ENCODE measurements at regions not wholly inside any gene's neighbourhood (a gene's known extent, or its start where the extent isn't known, plus 50 kb on each side); places are given as distances from the start of the nearest gene placed in this dataset.

DNA sequence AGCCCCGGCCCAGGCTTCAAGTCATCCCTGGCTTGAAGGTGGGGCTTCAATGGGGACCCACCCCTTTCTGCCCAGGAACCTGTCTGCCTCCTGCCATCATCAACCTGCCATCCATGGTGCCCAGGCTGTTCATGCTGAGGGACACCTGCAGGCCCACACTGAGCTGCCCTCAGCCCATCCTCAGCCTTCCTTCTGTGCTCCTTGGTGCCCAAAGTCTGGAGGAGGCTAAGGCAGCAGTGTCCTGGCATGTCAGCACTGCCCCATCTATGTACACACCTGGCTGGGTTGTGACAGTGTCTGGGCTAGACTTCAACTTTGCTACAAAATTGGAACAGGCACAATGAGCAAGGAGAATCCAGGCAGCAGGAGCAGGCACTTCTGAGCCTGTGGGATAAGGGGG is 745.3 kb upstream of the EPHA6 start:
- no peak for DNase-seq

DNA sequence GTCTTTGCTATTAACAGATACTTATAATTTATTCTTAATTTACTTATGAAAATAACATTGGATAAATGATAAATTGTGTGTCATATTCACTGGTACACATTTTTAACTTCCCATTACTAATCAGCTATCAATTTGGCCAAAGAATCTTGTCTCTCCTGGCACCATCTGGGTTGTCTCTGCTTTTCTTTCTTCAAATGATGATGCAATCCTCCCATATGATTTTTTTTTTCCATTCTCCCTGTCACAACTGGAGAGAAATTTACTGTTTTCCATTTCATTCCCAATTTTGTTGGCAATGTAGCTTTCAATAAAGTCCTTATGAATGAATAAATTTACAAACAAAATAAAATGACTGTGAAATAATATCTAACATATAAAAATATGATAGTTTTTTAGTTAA is 743.7 kb upstream of the EPHA6 start:
- DNase-seq: no peak

DNA sequence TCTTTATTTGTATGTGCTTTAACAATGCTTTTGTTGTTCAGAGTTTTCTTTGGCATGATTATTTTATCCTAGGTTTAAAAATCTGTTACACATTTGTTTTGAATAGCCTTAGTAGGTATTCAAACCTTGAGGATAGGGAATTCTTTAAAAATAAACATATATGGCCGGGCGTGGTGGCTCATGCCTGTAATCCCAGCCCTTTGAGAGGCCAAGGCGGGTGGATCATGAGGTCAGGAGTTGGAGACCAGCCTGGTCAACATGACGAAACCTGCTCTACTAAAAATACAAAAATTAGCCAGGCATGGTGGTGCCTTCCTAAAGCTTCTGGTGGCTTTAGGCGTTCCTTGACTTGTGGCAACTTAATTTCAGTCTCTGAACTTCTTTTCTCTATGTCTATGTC is 743.3 kb upstream of the EPHA6 start:
- DNase-seq: no peak

DNA sequence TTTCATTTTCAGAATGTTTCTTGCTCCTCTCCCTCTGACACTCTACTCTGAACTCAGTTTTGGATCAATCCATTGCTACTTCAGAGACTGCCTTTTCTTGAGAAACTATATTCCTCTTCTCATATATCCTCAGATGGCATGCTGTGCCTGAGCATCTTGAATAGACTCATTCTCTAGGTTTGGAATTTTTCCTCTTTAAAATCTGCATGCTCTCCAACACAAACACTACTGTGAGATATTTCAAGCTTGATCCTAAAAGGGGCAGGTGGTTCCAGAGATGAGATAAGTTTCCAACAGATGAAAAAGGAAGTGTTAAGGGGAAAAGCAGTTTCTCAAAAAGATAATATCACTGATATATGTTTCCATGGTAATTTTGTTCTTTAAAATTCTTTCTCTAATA is 742.2 kb upstream of the EPHA6 start:
- DNase-seq: no peak

DNA sequence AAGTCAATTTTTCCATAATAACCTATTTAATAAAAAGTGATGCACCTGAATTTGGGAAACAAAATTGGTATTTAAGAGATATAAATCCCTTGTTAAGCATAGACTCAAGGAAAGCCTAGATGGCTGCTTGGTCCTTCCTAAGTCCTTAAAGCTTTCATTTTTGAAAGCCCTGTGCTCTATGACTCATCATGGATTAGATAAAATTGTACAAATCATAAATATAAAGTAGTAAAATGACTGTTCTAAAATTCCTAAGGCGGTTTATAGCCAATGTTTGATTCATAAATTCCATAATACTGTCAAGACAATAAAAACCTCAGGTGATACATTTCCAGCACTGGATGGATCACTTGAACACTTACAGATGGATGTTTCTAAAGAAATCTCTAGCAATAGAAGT is 730.8 kb upstream of the EPHA6 start:
- no peak for DNase-seq

DNA sequence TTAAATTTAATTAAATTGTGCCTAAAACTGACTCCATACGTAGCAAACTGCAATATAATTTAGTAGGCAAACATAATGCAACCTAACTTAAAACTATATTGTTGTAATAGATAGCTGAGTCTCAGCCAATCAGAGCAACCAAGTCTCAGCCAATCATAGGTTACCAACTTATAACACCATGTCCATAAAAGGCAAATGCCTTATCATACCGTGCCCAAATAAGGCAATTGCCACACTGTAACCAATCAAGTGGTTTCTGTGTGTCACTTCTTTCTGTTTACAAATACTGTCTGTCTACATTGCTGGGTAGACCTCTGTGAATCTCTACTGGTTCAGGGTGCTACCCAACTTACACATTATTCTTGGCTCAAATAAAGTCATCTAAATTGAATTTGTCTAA is 728.4 kb upstream of the EPHA6 start:
- no peak for DNase-seq

DNA sequence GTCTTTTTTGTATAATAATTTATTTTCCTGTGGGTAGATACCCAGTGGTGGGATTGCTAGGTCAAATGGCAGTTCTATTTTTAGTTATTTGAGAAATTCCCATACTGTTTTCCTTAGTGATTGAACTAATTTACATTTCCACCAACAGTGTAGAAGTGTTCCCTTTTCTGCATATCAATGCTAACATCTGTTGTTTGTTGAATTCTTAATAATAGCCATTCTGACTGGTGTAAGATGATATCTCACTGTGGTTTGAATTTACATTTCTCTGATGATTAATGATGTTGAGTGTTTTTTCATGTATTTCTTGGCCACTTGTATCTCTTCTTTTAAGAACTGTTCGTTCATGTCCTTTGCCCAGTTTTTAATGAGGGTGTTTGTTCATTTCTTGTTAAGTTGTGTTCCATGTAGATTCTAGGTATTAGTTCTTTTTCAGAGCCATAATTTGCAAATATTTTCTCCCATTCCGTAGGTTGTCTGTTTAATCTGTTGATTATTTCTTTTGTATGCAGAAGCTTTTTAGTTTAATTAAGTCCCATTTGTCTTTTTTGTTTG is 713.3 kb upstream of the EPHA6 start:
- DNase-seq: no peak

DNA sequence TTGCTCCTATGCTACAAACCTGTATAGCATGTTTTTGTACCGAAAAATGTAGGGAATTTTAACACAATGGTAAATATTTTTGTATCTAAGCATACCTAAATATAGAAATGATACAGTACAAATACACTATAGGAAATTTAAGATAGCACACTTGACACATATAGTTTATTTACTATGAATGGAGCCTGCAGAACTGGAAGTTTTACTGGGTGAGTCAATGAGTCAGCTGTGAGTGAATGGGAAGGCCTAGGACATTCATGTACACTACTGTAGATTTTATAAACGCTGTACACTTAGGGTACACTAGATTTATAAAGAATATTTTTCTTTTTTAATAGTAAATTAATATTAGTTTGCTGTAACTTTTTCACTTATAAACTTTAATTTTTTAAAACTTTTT is 707.7 kb upstream of the EPHA6 start:
- DNase-seq: no peak
